GM23248 (cell line): ENCODE measurements at regions not wholly inside any gene's neighbourhood (a gene's known extent, or its start where the extent isn't known, plus 50 kb on each side); places are given as distances from the start of the nearest gene placed in this dataset.

Experiments used
- EZH2 ChIP-seq: fragments of 200-600 bp; sonication (generic); IDR thresholded peaks from 2 replicates; pipeline ENCODE4 v1.6.1; 2018; ENCODE audit warnings: antibody characterized with exemption, mild to moderate bottlenecking; ENCODE audit not compliant: insufficient read depth, poor library complexity, severe bottlenecking
- EZH2phosphoT487 ChIP-seq: fragments of 200-600 bp; sonication (generic); IDR thresholded peaks from 2 replicates; pipeline ENCODE4 v1.6.1; 2018; ENCODE audit warnings: antibody characterized with exemption, moderate library complexity, mild to moderate bottlenecking, low read depth; ENCODE audit not compliant: insufficient read depth

- TF ChIP-seq EZH2: no peak
- no peak for TF ChIP-seq EZH2phosphoT487
Observed at GRCh38 chr20:52093575-52093974, 98.0 kb downstream of the ZFP64 start.
